ENCODE measurements at regions not wholly inside any gene's neighbourhood (a gene's known extent, or its start where the extent isn't known, plus 50 kb on each side); places are given as distances from the start of the nearest gene placed in this dataset.
"Not testable (repeated sequence)": the region's sequence is repeated elsewhere in the genome, so short reads cannot be mapped to it uniquely, and the experiment has no call there.

- 74 to 81% (median 75%) methylated on average over 2 of the region's 2 CpGs for WGBS, 3 donors
- TF ChIP-seq, protein P1, sequence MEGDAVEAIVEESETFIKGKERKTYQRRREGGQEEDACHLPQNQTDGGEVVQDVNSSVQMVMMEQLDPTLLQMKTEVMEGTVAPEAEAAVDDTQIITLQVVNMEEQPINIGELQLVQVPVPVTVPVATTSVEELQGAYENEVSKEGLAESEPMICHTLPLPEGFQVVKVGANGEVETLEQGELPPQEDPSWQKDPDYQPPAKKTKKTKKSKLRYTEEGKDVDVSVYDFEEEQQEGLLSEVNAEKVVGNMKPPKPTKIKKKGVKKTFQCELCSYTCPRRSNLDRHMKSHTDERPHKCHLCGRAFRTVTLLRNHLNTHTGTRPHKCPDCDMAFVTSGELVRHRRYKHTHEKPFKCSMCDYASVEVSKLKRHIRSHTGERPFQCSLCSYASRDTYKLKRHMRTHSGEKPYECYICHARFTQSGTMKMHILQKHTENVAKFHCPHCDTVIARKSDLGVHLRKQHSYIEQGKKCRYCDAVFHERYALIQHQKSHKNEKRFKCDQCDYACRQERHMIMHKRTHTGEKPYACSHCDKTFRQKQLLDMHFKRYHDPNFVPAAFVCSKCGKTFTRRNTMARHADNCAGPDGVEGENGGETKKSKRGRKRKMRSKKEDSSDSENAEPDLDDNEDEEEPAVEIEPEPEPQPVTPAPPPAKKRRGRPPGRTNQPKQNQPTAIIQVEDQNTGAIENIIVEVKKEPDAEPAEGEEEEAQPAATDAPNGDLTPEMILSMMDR (IDR thresholded peaks at IDR 0.05), result no peak
- ATAC-seq (no peak), DNase-seq (no peak)
- intact Hi-C loops (cut with DNase I), result no loop called here
- Histone ChIP-seq H3K9me3 (no peaks in the 10 kb centered on the region), H3K27ac (no peak overlapping the region), H3K36me3 (ENCODE audit: insufficient read depth in 1 of 2, low read depth in 1 of 2) (no peaks in the 10 kb centered on the region), H3K27me3 (ENCODE audit: insufficient read depth in 3 of 3, low read length in 2 of 3) (no peaks in the 10 kb centered on the region), H3K4me1 (no peaks in the 10 kb centered on the region), H3K4me3 (no peak overlapping the region)
Observed at GRCh38 chr2:47690132-47690531, 92.8 kb upstream of the MSH6 start.

GRCh38 chr2:47689118-47689517 is 93.8 kb upstream of the MSH6 start:
- H3K4me3 ChIP-seq; intact Hi-C loops (cut with DNase I); H3K9me3 ChIP-seq: not testable (repeated sequence)

GRCh38 chr2:47688561-47688960 is 94.4 kb upstream of the MSH6 start:
- no peak overlapping the region for H3K4me3 ChIP-seq
- no peaks in the 10 kb centered on the region for H3K36me3 ChIP-seq (ENCODE audit: insufficient read depth in 1 of 2, low read depth in 1 of 2)
- no peak overlapping the region for H3K27ac ChIP-seq
- no peaks in the 10 kb centered on the region for H3K4me1 ChIP-seq
- H3K27me3 ChIP-seq (ENCODE audit: insufficient read depth in 3 of 3, low read length in 2 of 3), result no peaks in the 10 kb centered on the region
- DNase-seq, result no peak
- no peak for ATAC-seq
- H3K9me3 ChIP-seq, result no peaks in the 10 kb centered on the region
- intact Hi-C loops (cut with DNase I), result no loop called here
- WGBS, 3 donors, result 53 to 68% (median 65%) methylated on average over 5 of the region's 5 CpGs
- TF ChIP-seq, protein P1 (IDR thresholded peaks at IDR 0.05), result no peak

More at GRCh38 chr2:47689118-47689517, 93.8 kb upstream of the MSH6 start:
- H3K27me3 ChIP-seq (ENCODE audit: insufficient read depth in 3 of 3, low read length in 2 of 3); H3K36me3 ChIP-seq (ENCODE audit: insufficient read depth in 1 of 2, low read depth in 1 of 2); ATAC-seq; DNase-seq; H3K4me1 ChIP-seq; H3K27ac ChIP-seq: not testable (repeated sequence)
- 80 to 88% (median 82%) methylated on average over 4 of the region's 4 CpGs for WGBS, 3 donors

- intact Hi-C loops (cut with DNase I), result no loop called here
Observed at GRCh38 chr2:47687856-47688255, 95.1 kb upstream of the MSH6 start.

DNA sequence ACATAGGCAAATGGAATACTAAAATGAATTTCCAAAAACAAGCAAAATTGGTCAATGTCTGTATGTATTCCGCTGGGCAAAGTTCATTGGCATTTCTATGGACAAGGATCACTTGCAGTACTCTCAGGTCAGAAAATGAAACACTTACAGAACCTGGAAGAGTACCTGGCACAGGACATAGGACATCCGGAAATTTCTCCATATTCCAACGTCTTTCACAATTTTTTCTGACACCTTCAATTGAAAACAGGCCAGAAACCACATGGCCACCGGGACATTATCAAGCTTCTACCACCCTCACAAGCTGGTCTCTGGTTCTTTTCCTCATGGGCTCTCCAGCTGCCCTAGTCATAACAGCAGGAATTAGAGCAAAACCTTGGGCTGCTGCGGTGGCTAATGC is 96.9 kb upstream of the MSH6 start:
- ATAC-seq (no peak), DNase-seq (no peak)
- Histone ChIP-seq H3K4me1 (no peaks in the 10 kb centered on the region), H3K36me3 (ENCODE audit: insufficient read depth in 1 of 2, low read depth in 1 of 2) (no peaks in the 10 kb centered on the region), H3K9me3 (no peaks in the 10 kb centered on the region), H3K4me3 (no peak overlapping the region), H3K27ac (no peak overlapping the region), H3K27me3 (ENCODE audit: insufficient read depth in 3 of 3, low read length in 2 of 3) (no peaks in the 10 kb centered on the region)
- intact Hi-C loops (cut with DNase I), result no loop called here
- WGBS, 3 donors, result 70 to 77% (median 76%) methylated on average over 5 of the region's 5 CpGs
- TF ChIP-seq, protein P1 (IDR thresholded peaks at IDR 0.05), result no peak

More at GRCh38 chr2:47687856-47688255, 95.1 kb upstream of the MSH6 start:
- H3K9me3 ChIP-seq, result no peaks in the 10 kb centered on the region
- no peaks in the 10 kb centered on the region for H3K36me3 ChIP-seq (ENCODE audit: insufficient read depth in 1 of 2, low read depth in 1 of 2)
- no peaks in the 10 kb centered on the region for H3K4me1 ChIP-seq
- no peak for DNase-seq
- no peak for ATAC-seq
- no peak overlapping the region for H3K4me3 ChIP-seq
- H3K27ac ChIP-seq, result no peak overlapping the region
- TF ChIP-seq, protein P1 (IDR thresholded peaks at IDR 0.05), result no peak
- 90 to 100% (median 95%) methylated on average over 1 of the region's 1 CpG for WGBS, 3 donors
- no peaks in the 10 kb centered on the region for H3K27me3 ChIP-seq (ENCODE audit: insufficient read depth in 3 of 3, low read length in 2 of 3)
